Colon (tissue), 2 donors: ENCODE measurements at regions not wholly inside any gene's neighbourhood (a gene's known extent, or its start where the extent isn't known, plus 50 kb on each side); places are given as distances from the start of the nearest gene placed in this dataset.
"Not testable (repeated sequence)": the region's sequence is repeated elsewhere in the genome, so short reads cannot be mapped to it uniquely, and the experiment has no call there.

Source experiments
- FAIRE-seq: peaks from 2 replicates; lab custom pipeline; 2012; peaks lifted over from hg19 to GRCh38; lab: Jason Lieb, UNC
- donor health status: control.
- donor health status: control.

DNA sequence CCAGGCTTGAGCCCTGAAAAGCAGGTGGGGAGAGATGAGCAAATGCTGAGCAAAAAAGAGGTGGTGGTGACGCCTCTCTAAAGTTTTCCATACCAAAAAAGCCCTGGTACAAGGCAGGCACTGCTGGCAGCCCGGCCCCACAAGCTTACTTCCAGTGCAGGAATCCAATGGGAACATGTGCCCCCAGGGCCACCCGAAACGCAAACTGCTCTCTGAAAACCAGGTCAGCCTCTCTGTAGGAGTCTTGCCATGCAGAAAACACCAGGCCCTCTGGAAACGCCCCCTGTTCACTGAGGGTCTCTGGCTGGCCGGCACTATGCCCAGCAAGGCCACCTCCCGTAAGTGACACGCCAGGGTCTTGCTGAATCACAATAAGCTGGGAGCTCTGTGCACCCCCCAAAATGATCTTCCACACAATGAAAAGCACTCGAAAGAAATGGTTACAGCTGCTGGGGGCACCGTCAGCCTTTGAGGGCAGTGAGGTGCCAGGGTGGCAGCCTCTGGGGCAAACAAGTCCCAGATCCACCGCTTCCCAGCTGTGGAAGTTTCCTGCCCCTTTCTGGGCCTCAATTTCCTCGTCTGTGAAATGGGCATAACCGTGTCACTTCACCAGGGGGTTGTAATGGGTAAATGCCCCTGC, 170.5 kb downstream of the TOMM20 start:
- FAIRE-seq: no peak

DNA sequence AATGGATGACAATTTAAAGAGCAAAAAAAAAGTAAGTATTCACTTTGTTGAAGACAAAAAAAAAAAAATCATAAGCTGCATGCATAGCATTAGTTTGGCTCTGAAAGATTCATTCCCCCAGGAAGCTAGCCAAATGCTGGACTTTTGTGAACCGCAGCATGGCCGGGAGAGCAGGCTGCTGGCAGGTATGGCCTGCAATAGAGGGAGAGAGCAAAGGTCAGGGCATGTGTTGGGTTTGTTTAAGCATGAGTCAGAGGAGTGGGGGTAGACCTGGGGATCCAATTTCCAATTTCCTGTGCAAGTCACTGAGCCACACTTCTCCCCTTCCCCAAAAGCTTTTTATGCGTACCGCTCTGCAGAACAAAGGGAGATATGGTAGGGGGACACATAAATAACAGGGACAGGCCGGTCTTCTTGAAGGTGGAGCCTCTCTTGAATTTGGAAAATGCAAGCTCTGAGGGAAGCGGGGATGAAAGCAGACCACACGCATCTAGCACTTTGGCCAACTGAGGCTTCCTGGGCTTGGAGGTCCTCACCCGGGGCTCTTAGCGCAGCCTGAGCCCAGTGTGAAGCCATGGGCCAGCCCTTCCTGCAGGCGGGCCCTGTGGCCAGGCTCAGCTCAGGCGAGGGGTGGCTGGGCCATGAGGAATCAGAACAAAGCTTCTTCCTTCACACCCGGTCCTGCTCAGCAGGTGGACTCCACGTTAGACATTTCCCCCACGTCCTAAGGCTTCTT, 171.1 kb downstream of the TOMM20 start:
- FAIRE-seq: no peak

DNA sequence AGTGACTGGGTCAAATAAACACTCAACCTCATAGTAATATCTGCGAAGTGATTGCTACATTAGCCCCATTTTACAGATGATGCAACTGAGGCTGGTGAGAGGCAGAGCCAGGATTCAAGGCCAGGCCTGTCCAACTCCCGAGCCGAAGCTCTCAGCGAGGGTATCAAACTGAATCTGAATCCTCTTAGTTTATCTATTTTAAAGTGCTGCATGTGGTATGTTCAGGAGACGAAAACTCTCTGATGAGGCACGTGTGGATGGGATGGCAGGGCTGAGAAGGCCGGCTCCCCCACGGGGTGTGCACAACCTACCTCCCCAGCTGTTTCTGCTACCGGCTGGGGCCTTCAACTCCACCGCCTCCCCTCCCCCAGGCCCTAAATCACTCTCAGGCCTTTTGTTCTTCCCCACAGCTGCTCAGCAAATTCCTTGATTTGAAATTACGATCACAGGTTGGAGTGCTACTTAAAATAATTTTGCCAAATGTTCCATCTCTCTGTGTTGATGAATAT, 171.8 kb downstream of the TOMM20 start:
- FAIRE-seq: no peak

DNA sequence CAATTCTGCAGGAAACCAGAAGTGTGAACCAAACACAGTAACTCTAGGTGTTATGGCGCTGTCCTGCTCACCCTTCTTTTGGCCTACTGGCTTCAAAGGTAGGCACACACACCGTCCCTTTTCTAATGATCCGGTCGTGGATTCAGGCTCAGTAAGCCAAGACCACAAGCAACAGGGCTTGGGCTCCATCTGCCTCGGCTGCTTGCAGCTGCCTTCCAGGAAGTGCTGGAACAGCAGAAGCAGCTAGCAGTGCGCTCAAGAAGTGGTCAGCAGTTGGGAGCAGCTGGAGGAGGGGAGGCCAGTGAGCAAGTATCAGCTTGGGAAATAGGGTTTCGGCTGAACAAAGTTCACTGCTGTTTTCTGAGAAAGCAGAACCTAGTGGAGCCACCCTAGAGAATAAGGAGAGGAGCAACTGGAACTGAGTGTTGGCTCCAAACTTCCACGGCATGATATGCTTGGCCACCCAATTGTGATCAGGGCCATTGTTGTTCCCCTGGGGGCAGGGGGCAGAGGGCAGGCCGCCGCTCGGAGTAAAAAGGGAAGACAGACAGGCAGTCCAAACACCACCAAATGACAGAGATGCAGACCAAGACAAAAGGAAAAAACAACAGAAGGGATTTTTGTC, 173.4 kb downstream of the TOMM20 start:
- FAIRE-seq: no peak

DNA sequence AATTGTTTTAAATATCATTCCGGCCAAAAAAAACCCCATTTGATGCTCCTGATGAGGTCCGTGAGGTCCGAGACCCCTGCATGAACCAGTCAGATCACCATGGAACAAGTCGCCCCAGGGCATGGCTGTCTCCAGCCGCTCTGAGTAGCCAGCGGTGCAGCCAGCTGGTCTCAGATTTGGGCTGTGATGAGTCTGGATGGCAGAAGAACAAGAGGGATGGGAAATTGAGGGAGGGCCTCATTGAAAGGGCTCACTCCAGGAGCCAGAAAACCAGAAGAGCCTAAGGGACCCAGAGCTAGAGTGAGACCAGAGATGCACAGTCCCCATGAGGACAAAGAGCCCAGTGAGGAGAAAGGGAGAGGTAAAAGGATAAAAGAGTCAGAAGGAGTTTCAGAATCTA, 174.0 kb downstream of the TOMM20 start:
- no peak for FAIRE-seq

DNA sequence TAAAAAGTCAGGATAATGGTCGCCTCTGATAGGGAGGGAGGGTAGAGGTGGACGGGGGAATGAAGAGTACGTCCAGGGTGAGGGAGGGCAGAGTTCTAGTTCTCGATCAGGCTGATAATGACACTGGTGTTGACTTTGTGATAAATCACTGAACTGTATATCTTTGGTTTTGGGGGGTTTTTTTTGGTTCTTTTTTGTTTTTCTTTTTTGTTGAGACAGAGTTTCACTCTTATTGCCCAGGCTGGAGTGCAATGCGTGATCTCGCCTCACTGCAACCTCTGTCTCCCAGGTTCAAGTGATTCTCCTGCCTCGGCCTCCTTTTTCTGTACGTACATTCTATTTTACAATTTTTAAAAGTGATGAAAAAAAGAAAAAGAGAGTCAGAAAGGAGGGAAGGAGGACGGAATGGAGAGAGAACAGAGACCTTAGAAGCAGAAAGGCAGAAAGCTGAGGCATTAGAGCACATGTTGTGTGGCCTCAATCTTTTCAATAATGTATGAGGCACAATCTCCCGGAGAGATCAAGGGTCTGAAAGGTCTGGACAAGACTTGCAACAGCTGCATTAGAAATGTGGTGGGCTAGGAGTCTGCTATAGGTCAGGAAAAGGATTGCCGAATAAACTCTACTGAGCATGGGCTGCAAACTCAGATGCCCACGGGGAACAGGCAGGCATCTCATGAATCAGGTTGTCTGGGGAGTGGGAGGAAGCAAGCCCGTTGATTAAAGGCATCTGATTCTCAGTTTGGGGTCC, 174.8 kb downstream of the TOMM20 start:
- FAIRE-seq: no peak

DNA sequence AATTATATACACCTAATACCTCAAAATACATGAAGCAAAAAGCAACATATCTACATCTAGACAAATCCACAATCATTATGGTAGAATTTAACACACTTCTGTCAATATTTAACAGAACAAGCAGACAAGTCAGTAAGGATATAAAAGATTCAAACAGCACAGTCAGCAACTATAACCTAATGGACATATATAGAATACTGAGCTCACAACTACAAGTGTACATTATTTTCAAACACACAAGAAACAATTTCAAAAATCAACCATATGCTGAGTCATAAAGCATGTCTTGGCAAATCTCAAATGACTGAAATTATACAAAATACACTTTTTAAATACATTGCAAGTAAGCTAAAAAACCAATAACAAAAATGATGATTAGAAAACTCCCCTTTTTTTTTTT, 178.0 kb downstream of the TOMM20 start:
- no peak for FAIRE-seq

DNA sequence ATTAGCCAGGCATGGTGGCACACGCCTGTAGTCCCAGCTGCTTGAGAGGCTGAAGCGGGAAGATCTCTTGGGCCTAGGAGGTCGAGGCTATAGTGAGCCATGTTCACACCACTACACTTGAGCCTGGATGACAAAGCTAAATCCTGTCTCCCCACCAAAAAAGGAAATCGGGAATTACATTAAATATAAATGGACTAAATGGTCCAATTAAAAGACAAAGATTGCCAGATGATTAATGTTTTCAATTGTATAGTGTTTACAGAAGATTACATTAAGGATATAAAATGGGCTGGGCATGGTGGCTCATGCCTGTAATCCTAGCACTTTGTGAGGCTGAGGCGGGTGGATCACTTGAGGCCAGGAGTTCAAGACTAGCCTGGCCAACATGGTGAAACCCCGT, 179.1 kb downstream of the TOMM20 start:
- FAIRE-seq: not testable (repeated sequence)

DNA sequence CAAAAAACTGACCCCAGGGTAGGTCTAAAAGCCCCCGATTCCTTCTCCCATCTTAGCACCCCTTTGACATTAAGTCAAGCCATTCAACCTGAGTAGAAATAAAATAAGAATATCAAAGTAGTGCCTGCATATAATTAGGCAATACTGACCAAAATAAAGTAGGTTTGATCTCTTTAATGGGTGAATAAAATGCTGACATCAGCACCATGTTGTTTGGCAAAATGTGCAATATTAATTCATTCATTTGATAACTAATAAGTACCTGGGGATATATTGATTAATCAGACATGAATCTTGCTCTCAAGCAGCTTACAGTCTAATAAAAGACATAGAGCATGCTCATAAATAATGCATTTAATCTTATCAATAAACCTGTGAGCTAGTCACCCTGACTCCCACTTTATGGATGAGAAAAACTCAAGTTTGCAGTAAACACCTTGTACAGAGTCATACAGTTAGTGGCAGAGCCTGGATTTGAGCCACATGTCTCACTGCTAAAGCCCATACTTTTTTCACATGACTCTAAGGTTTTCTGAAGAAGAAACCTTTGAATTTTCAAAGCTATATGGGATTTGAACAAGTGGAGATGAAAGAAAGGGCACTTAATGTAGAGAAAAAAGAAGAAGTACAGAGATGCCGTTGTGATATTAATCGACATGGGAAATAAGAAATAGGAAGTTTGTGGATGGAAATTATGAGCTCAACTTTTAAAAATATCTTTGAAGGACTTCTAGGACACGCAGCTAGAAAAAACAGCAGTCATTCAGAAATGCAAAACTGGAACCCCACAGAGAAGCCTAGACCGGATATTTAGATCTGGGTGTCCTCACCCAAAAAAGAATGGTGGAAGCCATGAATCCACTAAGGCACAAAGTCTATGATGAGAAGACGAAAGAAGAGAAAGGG, 183.9 kb downstream of the TOMM20 start:
- FAIRE-seq: no peak

DNA sequence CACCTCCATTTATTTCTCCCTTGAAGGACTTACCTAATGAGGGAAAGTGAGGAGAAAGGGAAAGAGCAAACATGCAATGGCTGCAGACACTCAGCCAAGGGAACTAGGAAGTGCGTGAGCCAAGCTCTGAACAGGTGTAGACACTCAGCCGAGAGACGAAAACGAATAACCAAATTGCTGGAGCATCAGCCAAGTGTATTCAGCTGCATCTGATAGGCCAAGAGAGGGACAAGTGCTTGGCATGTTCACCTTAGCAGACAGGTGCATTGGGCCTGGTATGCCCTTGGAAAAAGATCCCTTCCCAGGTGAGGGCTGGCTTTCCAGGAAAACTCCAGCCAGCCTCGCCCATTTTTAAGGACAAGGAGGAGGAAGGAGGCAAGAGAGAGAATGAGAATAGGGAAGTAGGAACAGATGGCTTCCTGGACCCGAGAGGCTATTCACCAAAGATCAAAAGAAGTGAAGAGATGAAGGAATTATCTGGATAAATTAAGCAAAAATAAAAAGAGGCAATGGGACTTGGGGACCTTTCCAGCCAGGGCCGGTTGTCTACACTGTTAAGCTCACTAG, 184.7 kb downstream of the TOMM20 start:
- no peak for FAIRE-seq

DNA sequence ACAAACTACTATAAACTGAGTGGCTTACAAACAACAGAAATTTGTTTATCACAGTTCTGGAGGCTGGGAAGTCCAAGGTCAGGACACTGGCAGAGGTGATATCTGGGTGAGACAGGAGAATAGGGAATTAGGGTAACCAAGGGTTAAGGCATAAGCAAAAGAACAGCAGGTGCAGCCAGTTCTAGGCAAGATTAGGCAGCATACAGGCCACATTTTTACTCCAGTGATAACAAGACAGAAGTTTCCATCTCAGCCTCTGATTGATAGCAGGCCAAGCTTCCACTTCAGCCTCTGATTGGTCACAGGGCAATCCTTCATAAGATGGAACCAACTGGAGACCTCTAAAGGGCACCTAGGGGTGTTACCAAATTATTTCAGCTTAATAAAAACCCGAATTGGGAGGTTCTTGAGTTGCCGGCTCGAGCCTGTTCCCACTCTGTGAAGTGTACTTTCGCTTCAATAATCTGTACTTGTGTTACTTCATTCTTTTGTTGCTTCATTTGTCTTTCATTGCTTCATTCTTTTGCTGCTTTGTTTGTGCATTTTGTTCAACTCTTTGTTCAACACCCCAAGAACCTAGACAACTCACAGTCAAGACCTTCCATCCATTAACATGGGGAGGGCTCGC, 185.6 kb downstream of the TOMM20 start:
- FAIRE-seq: no peak

DNA sequence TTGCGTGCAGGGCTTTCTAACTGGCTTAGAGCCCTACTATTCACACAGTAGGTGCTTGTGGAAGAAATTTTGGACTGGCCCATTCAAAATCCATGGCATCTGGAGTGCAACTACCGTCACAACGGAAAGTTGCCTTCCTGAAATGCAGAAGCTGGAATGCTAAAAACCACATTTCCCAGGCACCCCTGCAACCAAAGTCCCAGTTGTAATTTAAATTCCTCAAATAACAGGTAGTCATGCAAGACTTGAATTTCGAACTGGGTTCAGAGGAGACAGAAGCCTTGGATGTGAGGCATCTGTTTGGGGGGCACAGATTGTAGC, 186.7 kb downstream of the TOMM20 start:
- no peak for FAIRE-seq

DNA sequence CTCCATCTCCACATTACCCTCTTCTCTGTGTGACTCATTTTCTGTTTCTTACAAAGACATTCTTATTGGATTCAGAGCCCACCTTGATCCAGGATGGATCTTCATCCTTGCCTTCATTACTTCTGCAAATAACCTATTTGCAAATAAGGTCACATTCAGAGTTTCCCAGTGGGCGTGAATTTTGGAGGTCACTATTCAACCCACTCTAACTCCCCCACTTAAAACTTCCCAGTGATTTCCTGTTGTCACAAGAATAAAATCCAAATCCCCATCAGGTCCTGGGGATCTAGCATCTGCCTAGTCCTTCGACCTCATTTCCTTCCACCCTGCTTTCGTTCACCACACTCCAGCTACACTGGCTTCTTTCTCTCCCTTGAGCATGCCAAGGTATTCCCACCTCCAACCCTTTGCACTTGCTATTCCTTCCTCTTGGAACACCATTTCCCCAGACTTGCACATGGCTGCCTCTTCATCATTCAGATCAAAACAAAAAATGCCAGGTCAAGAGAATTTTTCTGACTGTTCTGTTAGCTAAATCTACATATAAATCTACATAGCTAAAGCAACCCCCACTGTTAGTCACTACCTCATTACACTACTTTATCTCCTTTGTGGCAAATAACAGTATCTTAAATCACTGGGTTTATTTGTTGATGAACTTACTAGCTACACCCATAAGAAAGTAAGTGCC, 187.2 kb downstream of the TOMM20 start:
- FAIRE-seq: no peak

DNA sequence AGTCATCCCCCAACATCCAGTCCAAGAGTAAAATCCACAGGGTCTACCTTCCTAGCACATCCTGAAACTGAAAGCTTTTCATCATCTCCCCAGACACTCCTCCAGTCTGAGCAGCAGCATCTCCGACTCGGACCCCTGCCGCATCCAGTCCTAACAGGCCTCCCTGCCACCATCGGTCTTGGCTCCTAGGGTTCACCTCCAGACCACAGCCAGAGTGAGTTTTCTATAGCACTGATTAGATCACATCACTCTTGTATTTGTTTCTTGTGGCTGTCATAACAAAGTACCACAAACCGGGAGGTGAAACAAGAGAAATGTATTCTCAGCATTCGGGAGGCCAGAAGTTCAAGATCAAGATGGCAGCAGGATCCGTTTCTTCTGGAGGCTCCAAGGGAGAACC, 187.8 kb downstream of the TOMM20 start:
- no peak for FAIRE-seq

DNA sequence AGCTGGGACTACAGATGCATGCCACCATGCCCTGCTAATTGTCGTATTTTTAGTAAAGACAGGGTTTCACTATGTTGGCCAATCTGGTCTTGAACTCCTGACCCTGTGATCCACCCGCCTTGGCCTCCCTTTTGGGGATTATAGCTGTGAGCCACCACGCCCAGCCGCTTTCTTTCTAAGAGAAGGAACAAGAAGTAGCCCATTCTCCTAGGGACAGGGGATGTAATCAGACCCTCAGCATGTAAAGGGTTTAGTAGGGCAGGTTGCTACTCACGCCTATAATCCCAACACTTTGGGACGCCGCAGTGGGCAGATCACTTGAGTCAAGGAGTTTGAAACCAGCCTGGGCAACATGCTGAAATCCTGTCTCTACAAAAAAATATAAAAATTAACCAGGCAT, 189.7 kb downstream of the TOMM20 start:
- no peak for FAIRE-seq

DNA sequence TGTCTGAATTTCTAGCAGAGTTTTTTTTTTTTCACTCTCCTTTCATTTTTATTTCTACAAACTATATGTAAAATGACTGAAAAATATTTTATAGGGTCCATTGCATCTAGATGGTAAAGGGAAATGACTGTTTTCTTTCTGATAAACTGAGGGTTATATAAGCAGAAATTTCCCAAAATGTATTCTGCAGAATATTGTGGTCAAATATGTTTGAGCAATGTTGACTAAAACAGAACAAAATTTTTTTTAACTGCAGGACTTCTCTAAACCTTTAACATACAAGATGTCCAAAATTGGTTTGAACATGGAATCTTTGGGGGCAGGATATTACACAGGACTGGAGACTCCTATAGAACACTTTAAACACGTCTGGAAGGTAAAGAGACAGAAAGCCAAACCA, 190.5 kb downstream of the TOMM20 start:
- FAIRE-seq: no peak

DNA sequence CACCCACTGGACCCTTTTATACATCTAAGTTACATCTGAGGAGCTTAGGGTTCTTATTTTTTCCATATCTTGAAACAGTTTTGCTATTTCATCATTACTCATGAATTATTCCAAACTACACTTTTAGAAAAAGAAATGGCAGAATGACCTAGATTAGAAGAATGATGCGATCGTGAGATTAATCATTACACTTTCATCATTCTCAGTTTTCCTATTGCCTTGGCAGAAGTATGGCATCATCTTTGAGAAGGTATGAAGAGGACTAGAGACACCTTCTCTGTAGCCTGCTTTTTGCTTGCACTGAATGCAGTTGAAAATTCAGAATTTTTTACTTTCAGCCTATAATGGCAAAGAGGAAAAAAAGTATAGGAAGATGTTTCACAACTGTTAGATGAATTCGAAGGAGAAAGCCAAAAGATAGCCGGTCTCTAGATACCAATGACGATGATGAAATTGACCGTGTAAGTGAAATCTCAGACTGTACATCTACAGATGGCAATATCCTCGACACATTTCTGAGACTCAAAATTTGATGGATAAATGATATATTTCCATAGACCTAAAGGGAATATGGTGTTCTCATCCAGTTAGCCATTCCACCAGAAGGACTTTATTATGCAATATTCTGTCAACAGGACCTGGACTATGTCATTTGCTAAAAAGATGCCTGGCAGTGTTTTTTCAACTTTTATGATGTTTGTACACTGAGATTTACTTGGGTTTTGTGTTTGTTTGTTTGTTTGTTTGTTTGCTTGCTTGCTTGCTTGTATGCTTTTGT, 191.8 kb downstream of the TOMM20 start:
- no peak for FAIRE-seq

DNA sequence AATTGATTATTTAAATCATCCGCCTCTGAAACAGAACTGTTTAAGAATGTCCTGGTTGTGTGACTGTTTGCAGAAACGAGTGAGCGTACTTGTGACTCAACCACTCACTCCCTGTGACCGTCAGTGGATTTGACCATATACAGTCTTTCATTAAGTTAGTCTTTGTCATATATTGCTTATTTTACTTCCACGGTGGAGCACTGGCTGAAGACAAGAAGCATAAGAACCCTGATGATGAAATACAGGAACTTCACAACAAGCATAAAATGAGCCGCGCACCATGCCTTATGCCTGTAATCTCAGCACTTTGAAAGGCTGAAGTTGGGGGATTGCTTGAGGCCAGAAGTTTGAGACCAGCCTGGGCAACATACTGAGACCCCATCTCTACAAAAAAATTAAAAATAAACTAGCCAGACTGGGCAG, 194.0 kb downstream of the TOMM20 start:
- FAIRE-seq: no peak

DNA sequence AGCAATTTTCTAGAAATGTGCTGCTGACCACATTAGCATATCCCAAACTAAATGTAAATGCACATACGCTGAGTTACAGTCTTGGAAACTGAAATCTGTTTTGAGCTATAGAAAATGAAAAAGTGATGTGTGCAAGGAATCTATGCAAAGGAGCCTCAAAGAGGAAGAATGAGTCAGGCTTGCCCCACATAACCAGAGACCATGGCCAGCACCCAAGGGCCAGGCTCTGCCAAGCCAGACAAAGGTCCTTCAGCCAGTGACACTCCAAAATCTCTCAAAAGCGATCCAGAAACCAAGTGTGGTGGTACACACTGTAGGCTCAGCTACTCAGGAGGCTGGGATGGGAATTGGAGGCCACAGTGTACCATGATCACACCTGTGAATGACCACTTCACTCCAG, 195.2 kb downstream of the TOMM20 start:
- FAIRE-seq: no peak
